ENCODE measurements at regions not wholly inside any gene's neighbourhood (a gene's known extent, or its start where the extent isn't known, plus 50 kb on each side); places are given as distances from the start of the nearest gene placed in this dataset.
"Not testable (repeated sequence)": the region's sequence is repeated elsewhere in the genome, so short reads cannot be mapped to it uniquely, and the experiment has no call there.

GRCh38 chr6:132045877-132046276, 94.7 kb upstream of the CCN2 start:
- H3K27ac ChIP-seq: no peak overlapping the region
- TF ChIP-seq CTCF (conservative IDR thresholded peaks at IDR 0.05): no peak
- no peak for TF ChIP-seq ZFX (IDR thresholded peaks at IDR 0.05)

GRCh38 chr6:132043148-132043547, 92.0 kb upstream of the CCN2 start:
- TF ChIP-seq ZFX (IDR thresholded peaks at IDR 0.05) (no peak), CTCF (conservative IDR thresholded peaks at IDR 0.05) (no peak)
- H3K27ac ChIP-seq: no peak overlapping the region

- no peak for TF ChIP-seq CTCF (conservative IDR thresholded peaks at IDR 0.05)
- no peak for TF ChIP-seq ZFX (IDR thresholded peaks at IDR 0.05)
- no peak overlapping the region for H3K27ac ChIP-seq
Measured at GRCh38 chr6:132041706-132042105, 90.5 kb upstream of the CCN2 start.

- no peak for TF ChIP-seq ZFX (IDR thresholded peaks at IDR 0.05)
- TF ChIP-seq CTCF (conservative IDR thresholded peaks at IDR 0.05): no peak
- no peak overlapping the region for H3K27ac ChIP-seq
Measured at GRCh38 chr6:132028029-132028428, 76.9 kb upstream of the CCN2 start.

GRCh38 chr6:132025468-132025867, 74.3 kb upstream of the CCN2 start:
- TF ChIP-seq ZFX (IDR thresholded peaks at IDR 0.05): no peak
- no peak for TF ChIP-seq CTCF (conservative IDR thresholded peaks at IDR 0.05)
- no peak overlapping the region for H3K27ac ChIP-seq

GRCh38 chr6:132023490-132023889, 72.3 kb upstream of the CCN2 start:
- TF ChIP-seq ZFX (IDR thresholded peaks at IDR 0.05): no peak
- no peak for TF ChIP-seq CTCF (conservative IDR thresholded peaks at IDR 0.05)

GRCh38 chr6:132021552-132022375, 70.6 kb upstream of the CCN2 start:
- no peak overlapping the region for H3K27ac ChIP-seq
- no peak for TF ChIP-seq CTCF (conservative IDR thresholded peaks at IDR 0.05)
- TF ChIP-seq ZFX (IDR thresholded peaks at IDR 0.05): no peak

More at GRCh38 chr6:132023490-132023889, 72.3 kb upstream of the CCN2 start:
- no peak overlapping the region for H3K27ac ChIP-seq

GRCh38 chr6:132020918-132021317, 69.7 kb upstream of the CCN2 start:
- not testable (repeated sequence) for H3K27ac ChIP-seq
